ENCODE measurements at regions not wholly inside any gene's neighbourhood (a gene's known extent, or its start where the extent isn't known, plus 50 kb on each side); places are given as distances from the start of the nearest gene placed in this dataset.
A peak's percentile ranks its signal among the peaks of the same experiment; 100 is the strongest.

DNA sequence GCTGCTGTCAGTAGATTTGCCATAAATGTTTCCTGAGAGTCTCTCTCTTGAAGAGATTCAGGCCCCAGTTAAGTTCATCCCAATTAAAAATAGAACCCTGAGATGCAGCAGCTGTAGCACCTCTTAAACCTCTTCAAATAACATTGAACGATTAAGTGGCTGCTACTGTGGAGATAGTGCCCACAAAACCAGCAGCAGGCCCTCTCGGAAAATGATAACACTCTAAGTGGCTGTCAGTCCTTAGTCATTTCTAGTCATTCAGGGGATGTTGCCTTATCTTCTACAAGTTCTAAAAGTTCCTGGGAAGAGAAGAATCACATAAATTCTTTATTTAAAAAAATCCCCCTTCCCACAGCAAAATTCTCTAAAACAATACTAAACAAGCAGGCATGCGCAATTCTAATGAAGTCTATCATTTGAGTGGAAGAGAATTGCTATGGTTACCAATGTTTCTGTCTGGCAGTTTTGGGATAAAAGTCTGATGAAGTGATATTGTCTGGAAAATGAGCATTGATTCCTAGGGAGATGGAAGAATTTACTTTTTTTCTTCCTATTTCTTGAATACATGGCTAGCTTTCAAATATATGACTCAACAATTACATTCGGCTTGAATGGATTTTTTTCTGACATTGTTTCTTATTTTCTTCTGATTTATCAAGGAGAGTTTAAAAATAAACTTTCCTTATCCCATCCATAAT lies 131.9 kb downstream of the TRMT11 start:
- no peak for DNase-seq (ENCODE audit: extremely low spot score)
- no peak for TF ChIP-seq CTCF (IDR thresholded peaks at IDR 0.05; ENCODE audit: control extremely low read depth, extremely low read depth, low read depth, missing control alignments)
- POLR2A ChIA-PET: no interaction called here
- CTCF ChIA-PET: interaction anchor here (0.9 to 1.2 kb wide), 2 partner anchors 11 to 15 kb away, joined by 3 to 4 read pairs; no protein-coding TSS in a partner anchor

GRCh38 chr6:126118936-126119335 lies 132.6 kb downstream of the TRMT11 start:
- ChIA-PET POLR2A (no interaction called here), CTCF (interaction anchor here (0.9 to 1.2 kb wide), 4 partner anchors 10 to 30 kb away, joined by 3 to 4 read pairs (median 4); no protein-coding TSS in a partner anchor)
- DNase-seq (ENCODE audit: extremely low spot score): no peak

GRCh38 chr6:126123226-126123625 lies 136.9 kb downstream of the TRMT11 start:
- DNase-seq (ENCODE audit: extremely low spot score): no peak
- CTCF ChIA-PET: interaction anchor here (0.8 kb wide), 1 partner anchor 18 kb away, joined by 3 read pairs; no protein-coding TSS in a partner anchor
- POLR2A ChIA-PET: no interaction called here
- no peak for TF ChIP-seq CTCF (IDR thresholded peaks at IDR 0.05; ENCODE audit: control extremely low read depth, extremely low read depth, low read depth, missing control alignments)

More at GRCh38 chr6:126118936-126119335, 132.6 kb downstream of the TRMT11 start:
- TF ChIP-seq CTCF (IDR thresholded peaks at IDR 0.05; ENCODE audit: control extremely low read depth, extremely low read depth, low read depth, missing control alignments): no peak

GRCh38 chr6:126127659-126128058 lies 141.3 kb downstream of the TRMT11 start:
- POLR2A ChIA-PET: no interaction called here
- no peak for DNase-seq (ENCODE audit: extremely low spot score)
- CTCF ChIA-PET: interaction anchor here (0.6 kb wide), 1 partner anchor 12 kb away, joined by 3 read pairs; no protein-coding TSS in a partner anchor
- TF ChIP-seq CTCF (IDR thresholded peaks at IDR 0.05; ENCODE audit: control extremely low read depth, extremely low read depth, low read depth, missing control alignments): peak; percentile 18

- no peak for TF ChIP-seq CTCF (IDR thresholded peaks at IDR 0.05; ENCODE audit: control extremely low read depth, extremely low read depth, low read depth, missing control alignments)
- no peak for DNase-seq (ENCODE audit: extremely low spot score)
- CTCF ChIA-PET: interaction anchor here (1.0 to 1.2 kb wide), 2 partner anchors 18 to 55 kb away, joined by 3 to 4 read pairs; no protein-coding TSS in a partner anchor
- POLR2A ChIA-PET: no interaction called here
Observed at GRCh38 chr6:126131246-126131645, 144.9 kb downstream of the TRMT11 start.

GRCh38 chr6:126133984-126134383 lies 147.6 kb downstream of the TRMT11 start:
- ChIA-PET POLR2A (no interaction called here), CTCF (no interaction called here)
- no peak for DNase-seq (ENCODE audit: extremely low spot score)
- TF ChIP-seq CTCF (IDR thresholded peaks at IDR 0.05; ENCODE audit: control extremely low read depth, extremely low read depth, low read depth, missing control alignments): no peak
